Loucy (cell line): ENCODE measurements at regions not wholly inside any gene's neighbourhood (a gene's known extent, or its start where the extent isn't known, plus 50 kb on each side); places are given as distances from the start of the nearest gene placed in this dataset.
A peak's percentile ranks its signal among the peaks of the same experiment; 100 is the strongest.

Experiments
- H2AFZ ChIP-seq: fragments of 200-600 bp; sonication (generic); 2 replicates; pipeline ENCODE4 v1.6.0; 2016; ENCODE audit warnings: antibody characterized with exemption, mild to moderate bottlenecking, low read length, moderate library complexity
- H3F3A ChIP-seq: fragments of 200-600 bp; 2 replicates; pipeline ENCODE4 v1.6.0; 2016; ENCODE audit warnings: antibody characterized with exemption, low read depth, mild to moderate bottlenecking
- H3K27me3 ChIP-seq: fragments of 200-600 bp; sonication (generic); 2 replicates; pipeline ENCODE4 v1.6.1; 2014; ENCODE audit warnings: low read length, mild to moderate bottlenecking; ENCODE audit not compliant: insufficient read depth, poor library complexity, severe bottlenecking
- H3K36me3 ChIP-seq: fragments of 200-600 bp; sonication (generic); 2 replicates; pipeline ENCODE4 v1.6.1; 2016; ENCODE audit warnings: low read length; ENCODE audit not compliant: insufficient read depth
- H3K4me1 ChIP-seq: fragments of 200-600 bp; sonication (generic); 2 replicates; pipeline ENCODE4 v1.5.1; 2014; ENCODE audit warnings: low read length, mild to moderate bottlenecking; ENCODE audit not compliant: insufficient read depth, poor library complexity, severe bottlenecking
- H3K4me2 ChIP-seq: fragments of 200-600 bp; sonication (generic); 2 replicates; pipeline ENCODE4 v1.6.0; 2014; ENCODE audit warnings: antibody characterized with exemption, low read length, low read depth, mild to moderate bottlenecking; ENCODE audit not compliant: poor library complexity, severe bottlenecking
- H3K4me3 ChIP-seq: fragments of 200-600 bp; sonication (generic); 2 replicates; pipeline ENCODE4 v1.5.1; 2014; ENCODE audit warnings: low read length, mild to moderate bottlenecking, mixed read lengths; ENCODE audit not compliant: poor library complexity, severe bottlenecking
- H3K79me2 ChIP-seq: fragments of 200-600 bp; sonication (generic); 2 replicates; pipeline ENCODE4 v1.6.1; 2014; ENCODE audit warnings: low read length; ENCODE audit not compliant: insufficient read depth
- H3K9ac ChIP-seq: fragments of 200-600 bp; sonication (generic); 2 replicates; pipeline ENCODE4 v1.6.0; 2014; ENCODE audit warnings: mild to moderate bottlenecking, low read depth, low read length, moderate library complexity; ENCODE audit not compliant: poor library complexity, severe bottlenecking
- H3K9me2 ChIP-seq: fragments of 200-600 bp; sonication (generic); replicated peaks from 2 replicates; pipeline ENCODE4 v1.6.1; 2016; ENCODE audit warnings: low read depth, low read length, mixed read lengths
- H3K9me3 ChIP-seq: fragments of 200-600 bp; sonication (generic); 2 replicates; pipeline ENCODE4 v1.6.1; 2014; ENCODE audit warnings: mild to moderate bottlenecking, antibody characterized with exemption, low read length, low read depth; ENCODE audit not compliant: insufficient read depth
- H4K20me1 ChIP-seq: fragments of 200-600 bp; sonication (generic); 2 replicates; pipeline ENCODE4 v1.6.0; 2014; ENCODE audit warnings: antibody characterized with exemption, low read length, mild to moderate bottlenecking; ENCODE audit not compliant: insufficient read depth, poor library complexity, severe bottlenecking
- CTCF ChIP-seq: fragments of 200-600 bp; sonication (generic); conservative IDR thresholded peaks from 2 replicates; pipeline ENCODE4 v1.5.1; 2014; ENCODE audit warnings: mild to moderate bottlenecking, antibody characterized with exemption, low read length
- EZH2phosphoT487 ChIP-seq: fragments of 200-600 bp; IDR thresholded peaks from 2 replicates; pipeline ENCODE4 v1.6.1; 2018; ENCODE audit warnings: antibody characterized with exemption, mild to moderate bottlenecking, moderate library complexity, borderline replicate concordance

DNA sequence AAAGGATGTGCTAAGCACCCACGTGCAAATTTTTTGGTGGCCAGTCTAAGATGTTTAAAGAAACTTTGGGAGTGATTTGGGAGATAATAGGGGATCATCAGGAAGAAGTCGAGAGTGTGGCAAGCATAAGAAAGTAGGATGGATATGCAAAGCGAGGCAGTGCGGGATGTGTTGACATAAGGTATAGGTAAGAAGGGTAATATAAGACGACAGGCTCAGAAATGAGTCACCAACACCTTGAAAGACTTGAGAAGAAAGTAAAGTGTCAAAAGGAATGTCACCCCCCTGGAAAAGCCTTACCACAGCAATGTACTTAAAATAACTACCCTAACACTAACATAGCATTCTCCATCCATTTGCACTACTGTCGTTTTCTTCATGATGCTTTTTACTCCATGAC is 69.8 kb upstream of the BMP2K start:
- H3K9me3 ChIP-seq = peaks cover 8% of the 10 kb centered on the region; the same call in 1 of the 2 replicates
- H3F3A ChIP-seq = no peaks in the 10 kb centered on the region
- no peak overlapping the region for H3K4me2 ChIP-seq
- TF ChIP-seq EZH2phosphoT487 = no peak
- TF ChIP-seq CTCF = no peak
- H3K36me3 ChIP-seq = no peaks in the 10 kb centered on the region
- no peaks in the 10 kb centered on the region for H3K27me3 ChIP-seq
- H3K79me2 ChIP-seq = no peaks in the 10 kb centered on the region
- no peak overlapping the region for H3K4me3 ChIP-seq
- H3K9me2 ChIP-seq = no peaks in the 10 kb centered on the region
- no peaks in the 10 kb centered on the region for H4K20me1 ChIP-seq
- H3K4me1 ChIP-seq = peaks cover 15% of the 10 kb centered on the region
- H3K9ac ChIP-seq = no peak overlapping the region
- no peak overlapping the region for H2AFZ ChIP-seq

DNA sequence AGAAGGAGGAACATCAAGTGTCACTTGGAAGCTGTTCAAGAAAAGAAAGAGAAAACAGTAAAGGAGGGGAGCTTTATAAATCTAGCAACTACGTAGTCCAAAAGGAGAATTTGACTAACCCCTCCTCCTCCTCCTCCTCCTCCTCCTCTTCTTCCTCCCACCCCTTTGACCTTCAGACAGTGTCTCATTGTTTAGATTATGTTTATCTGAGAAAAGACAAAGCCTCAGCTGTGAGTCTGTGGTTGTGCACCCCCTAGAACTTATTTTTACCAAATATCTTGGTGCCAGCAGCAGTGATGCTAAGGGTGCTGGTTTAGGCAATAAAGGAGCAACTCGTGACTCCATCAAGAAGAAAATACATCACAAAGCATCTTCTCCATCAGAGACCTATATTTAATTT is 68.9 kb upstream of the BMP2K start:
- Histone ChIP-seq H3K4me3 (no peak overlapping the region), H3K4me1 (peaks cover 15% of the 10 kb centered on the region), H3K4me2 (no peak overlapping the region), H3K36me3 (no peaks in the 10 kb centered on the region), H3K9me2 (0 out of 2 replicates have a peak, but pooled peaks cover 4% of the 10 kb centered on the region), H2AFZ (peak overlapping the region; percentile 70), H3K9me3 (peaks cover 8% of the 10 kb centered on the region; the same call in 1 of the 2 replicates), H3K27me3 (no peaks in the 10 kb centered on the region), H4K20me1 (no peaks in the 10 kb centered on the region), H3K79me2 (no peaks in the 10 kb centered on the region), H3F3A (no peaks in the 10 kb centered on the region), H3K9ac (no peak overlapping the region)
- TF ChIP-seq CTCF (no peak), EZH2phosphoT487 (no peak)

DNA sequence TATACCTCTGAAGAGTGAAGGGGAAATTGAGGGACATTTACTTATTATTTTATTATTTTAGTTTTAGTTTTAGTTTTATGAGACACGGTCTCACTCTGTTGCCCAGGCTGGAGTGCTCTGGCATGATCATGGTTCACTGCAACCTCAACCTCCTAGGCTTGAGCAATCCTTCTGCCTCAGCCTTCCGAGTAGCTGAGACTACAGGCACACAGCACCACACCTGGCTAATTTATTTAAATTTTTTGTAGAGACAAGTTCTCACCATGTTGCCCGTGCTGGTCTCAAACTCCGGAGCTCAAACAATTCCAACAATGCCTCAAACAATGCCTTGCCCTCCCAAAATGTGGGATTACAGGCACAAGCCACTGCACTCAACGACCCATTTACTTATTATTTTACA is 68.4 kb upstream of the BMP2K start:
- Histone ChIP-seq H3K9ac (no peak overlapping the region), H3K4me2 (no peak overlapping the region), H3K9me2 (0 out of 2 replicates have a peak, but pooled peaks cover 4% of the 10 kb centered on the region), H3K27me3 (no peaks in the 10 kb centered on the region), H3K4me3 (no peak overlapping the region), H2AFZ (peak overlapping the region; percentile 70; the same call in 1 of the 2 replicates), H3K36me3 (no peaks in the 10 kb centered on the region), H3K4me1 (peaks cover 15% of the 10 kb centered on the region), H4K20me1 (no peaks in the 10 kb centered on the region), H3K79me2 (no peaks in the 10 kb centered on the region), H3F3A (no peaks in the 10 kb centered on the region), H3K9me3 (peaks cover 3% of the 10 kb centered on the region; the same call in 1 of the 2 replicates)
- TF ChIP-seq EZH2phosphoT487 (no peak), CTCF (no peak)
